T-helper 2 cell (primary cell): ENCODE measurements at regions not wholly inside any gene's neighbourhood (a gene's known extent, or its start where the extent isn't known, plus 50 kb on each side); places are given as distances from the start of the nearest gene placed in this dataset.

Source experiments
- DNase-seq, 5 experiments: peaks; one replicate each; pipeline versions ENCODE4 v3.0.0 to v3.0.0-alpha.2; 2012 to 2022

- DNase-seq: no peak
Measured at GRCh38 chr22:34847072-34847471, 218.9 kb upstream of the ISX start.

DNA sequence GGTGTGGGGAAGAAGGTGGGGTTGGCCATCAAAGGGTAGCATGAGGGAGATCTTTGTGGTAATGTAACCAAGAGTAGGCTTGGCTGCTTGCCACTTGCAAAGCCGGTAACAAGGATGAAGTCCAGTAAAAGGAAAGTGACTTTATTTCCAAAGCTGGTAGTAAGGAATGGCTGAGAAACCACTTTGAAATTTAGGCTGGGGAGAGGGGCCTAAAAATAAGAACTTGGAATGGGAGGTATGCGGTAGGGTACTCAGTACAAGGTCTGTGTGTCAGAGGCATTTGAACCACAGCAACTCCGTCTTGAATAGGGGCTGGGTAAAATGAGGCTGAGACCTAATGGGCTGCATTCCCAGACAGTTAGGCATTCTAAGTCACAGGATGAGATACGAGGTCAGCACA, 216.0 kb upstream of the ISX start:
- DNase-seq: no peak

- no peak for DNase-seq
Measured at GRCh38 chr22:34851918-34852662, 213.9 kb upstream of the ISX start.

DNA sequence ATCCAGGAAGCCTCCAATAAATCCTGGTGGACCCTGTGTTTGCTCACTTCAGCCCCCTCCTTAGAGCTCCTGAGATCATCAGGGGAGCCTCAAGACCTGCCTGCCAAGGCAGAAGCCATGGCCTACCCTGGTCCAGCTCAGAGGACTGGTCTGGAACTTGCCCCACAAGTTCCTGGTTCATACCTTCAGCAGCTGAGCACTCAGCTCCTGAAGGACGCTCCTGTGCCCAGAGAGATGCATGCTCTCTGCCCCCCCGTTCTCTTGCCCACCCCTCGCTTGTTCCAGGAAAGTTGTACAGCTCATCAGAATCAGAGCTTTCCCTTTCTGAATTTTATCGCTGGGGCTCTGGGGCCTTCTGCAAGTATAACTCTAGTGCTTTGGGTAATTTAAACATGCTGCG, 210.5 kb upstream of the ISX start:
- no peak for DNase-seq

DNA sequence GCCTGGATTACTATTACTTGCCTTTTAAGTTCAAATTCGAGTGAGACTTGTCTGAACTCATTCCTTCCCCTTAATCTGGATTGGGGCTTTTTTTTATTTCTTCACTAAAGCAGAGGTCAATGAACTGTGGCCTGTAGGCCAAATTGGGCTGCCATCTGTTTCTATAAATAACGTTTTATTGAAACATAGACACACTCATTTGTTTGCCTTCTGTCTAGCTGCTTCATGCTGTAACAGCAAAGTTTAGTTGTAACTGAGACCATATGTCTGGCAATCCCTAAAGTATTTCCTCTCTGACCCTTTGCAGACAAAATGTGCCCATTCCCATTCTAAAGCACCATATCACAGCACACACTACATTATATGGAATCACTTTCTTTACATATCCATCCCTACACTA, 207.9 kb upstream of the ISX start:
- DNase-seq: no peak

- DNase-seq: no peak
Measured at GRCh38 chr22:34861787-34862186, 204.2 kb upstream of the ISX start.

- no peak for DNase-seq
Measured at GRCh38 chr22:34866081-34866480, 199.9 kb upstream of the ISX start.

DNA sequence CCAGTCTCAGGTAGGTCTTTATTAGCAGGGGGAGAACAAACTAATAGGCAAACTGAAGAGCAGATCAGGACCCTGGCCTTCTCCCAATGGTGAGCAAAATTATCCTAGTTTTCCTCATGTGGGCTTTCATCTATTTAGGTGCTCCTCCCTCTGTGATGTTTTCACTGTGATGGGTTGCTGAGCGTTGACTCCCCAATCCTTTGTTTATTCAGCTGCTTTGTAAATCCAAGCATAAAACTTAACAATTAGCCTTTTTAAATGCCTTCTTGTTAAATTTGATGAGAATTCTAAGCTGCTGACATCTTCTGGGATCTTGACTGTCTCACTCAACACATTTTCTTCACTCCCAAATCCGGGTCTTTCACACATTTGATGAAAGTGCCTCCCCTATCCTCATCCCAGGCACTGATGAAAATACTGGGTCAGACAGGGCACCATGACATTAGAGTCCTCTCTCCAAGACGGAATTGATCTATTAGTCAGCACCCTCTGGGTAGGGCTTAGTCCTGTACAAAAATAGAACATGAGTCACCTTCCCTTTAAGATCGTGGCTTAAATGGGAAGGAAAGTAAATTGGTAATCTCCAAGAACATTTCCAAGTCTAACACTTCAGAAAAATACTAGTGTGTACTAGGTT, 199.3 kb upstream of the ISX start:
- DNase-seq: no peak

DNA sequence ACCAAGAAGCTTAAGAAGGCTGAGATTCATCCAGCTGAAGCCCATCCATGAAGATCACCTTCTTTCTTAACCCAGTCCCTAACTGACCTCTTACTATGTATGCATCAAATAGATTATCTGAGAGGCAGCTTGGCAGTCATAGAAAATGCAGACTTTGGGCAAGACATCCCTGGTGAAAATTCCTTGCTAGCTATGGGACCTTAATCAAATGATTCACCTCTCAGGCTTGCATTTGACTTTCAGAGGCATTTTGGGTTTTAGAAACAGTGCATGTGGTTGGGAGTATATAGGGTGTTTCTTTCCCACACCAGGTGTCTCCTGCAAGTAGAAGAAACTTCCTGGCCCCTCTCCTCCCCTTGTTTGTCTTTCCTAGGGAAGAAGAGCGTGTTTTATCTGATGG, 188.5 kb upstream of the ISX start:
- no peak for DNase-seq

GRCh38 chr22:34878171-34878570, 187.8 kb upstream of the ISX start:
- DNase-seq: no peak

GRCh38 chr22:34879001-34879400, 187.0 kb upstream of the ISX start:
- DNase-seq: no peak

DNA sequence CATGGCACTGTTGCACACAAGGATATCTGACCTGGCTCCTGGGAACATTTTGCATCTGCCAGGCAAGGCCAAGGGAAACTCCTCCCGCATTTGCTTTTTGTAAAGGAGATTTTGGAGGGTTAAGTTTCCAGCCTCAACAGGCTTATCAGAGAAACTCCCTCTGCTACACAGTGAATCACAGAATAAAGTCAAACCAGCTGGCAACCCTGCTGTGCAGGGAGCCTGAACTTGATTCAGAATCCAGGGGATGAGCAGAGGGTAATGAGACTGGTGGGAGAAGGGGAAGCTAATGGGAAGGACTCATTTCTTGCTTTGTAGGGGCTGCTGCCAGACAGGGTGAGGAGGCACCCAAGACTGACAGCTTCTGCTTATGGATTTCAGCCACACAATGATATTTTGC, 185.3 kb upstream of the ISX start:
- DNase-seq: no peak

GRCh38 chr22:34881453-34881852, 184.5 kb upstream of the ISX start:
- no peak for DNase-seq

- no peak for DNase-seq
Measured at GRCh38 chr22:34885852-34886251, 180.1 kb upstream of the ISX start.

DNA sequence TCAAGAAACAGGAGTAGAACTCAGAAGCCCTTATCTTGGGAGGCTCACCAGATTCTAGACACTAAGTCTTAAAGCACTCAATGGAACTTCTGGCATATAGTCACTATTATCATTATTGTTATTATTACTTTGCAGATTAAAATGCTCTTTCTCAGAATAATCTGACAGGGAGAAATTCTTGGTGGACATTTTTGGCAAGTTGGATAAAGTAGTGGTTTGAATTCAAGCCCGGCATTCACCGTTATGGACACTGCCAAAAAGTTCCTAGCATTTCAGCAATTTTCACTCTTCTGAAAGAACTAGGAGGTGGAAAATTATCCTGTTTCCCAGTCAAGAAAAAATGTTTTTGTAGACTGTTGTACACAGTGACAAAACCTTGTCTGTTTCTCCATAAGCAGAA, 179.6 kb upstream of the ISX start:
- no peak for DNase-seq

DNA sequence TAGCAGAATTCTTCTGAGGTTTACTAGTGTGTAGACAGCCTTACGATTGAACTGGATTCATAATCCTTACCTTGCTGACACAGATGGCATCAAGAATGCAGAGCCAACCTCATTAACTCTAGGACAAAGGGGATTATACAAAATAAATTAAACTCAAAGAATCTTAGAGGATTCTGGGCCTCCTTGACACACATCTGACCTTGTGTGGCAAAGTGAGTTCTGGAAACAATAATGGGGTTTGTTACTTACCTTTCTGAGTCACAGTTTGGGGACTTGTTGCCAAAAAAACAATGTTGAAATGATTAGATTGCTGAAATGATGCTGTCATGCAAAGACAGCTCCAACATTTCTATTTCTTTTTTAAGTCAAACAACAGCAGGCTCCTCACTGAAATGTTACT, 179.1 kb upstream of the ISX start:
- DNase-seq: no peak

DNA sequence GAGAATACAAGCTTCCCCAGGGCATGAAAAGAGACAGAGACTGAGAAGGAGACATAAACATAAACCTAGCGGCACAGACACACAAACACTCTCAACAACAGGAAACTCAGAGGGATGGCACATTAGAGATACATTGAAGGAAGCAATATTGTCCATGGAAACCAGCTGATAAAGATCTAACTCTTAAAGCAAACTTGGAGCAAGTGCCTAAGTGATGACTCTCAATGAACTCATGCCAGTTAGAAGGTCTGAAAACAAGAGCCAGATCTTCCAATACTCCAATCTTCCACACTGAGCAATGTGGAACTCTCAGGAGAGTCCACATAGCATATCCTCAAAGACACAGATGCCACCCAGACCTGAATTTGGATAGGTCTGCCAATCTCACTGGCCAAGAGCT, 168.8 kb upstream of the ISX start:
- DNase-seq: no peak

DNA sequence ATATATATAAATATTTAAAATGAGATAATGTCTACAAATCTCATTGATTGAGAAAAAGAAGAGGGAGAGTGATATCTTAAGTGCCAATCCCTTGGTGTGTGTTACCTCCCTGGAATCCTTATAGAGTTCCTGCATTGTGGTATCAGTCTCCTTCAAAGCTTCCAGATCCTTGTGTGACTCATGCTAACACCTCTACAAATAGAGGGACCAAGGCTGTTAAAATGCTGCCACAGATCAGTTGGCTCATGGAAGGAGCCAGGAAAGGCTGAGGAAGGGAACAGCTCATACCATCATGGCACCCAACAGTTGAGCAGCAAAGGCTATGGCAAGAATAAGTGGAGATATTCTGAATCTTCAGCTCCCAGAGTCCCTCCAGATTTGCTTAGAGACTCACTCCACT, 163.6 kb upstream of the ISX start:
- no peak for DNase-seq

DNA sequence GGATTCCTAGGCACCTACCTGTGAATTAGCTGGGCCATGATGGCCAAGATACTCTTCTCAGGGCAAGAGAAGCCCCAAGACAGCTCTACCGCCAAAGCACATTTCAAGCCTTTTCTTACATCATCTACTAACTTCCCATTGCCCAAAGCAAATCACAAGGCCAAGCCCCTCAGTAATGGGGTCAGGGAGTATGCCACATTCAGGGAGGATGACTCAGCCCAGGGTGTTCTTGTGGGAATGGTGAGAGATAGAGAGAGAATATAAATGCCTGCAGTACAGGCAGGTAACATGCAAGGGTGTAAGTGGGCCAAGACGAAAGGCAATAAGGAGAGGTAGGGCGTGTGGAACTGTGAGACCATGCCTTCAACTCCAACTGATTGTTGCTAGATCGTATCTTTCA, 162.5 kb upstream of the ISX start:
- DNase-seq: no peak

DNA sequence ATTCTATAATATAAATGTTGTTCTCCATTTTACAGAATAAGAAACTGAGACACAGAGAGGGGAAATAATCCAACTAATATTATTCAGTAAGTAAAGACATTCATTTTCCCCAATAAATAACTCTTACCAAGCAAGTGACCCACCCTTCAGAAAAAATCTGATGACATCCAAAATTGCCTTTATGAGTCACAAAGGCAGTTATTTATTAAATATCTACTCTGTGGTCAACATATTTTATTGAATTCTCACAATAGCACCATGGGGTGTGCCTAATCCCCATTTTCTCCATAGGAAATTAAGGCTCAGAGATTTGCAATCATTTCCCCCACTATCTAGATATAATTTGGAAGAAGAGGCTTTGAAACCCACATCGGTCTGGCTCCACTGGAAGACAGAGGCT, 161.5 kb upstream of the ISX start:
- no peak for DNase-seq

GRCh38 chr22:34913826-34914225, 152.1 kb upstream of the ISX start:
- no peak for DNase-seq

DNA sequence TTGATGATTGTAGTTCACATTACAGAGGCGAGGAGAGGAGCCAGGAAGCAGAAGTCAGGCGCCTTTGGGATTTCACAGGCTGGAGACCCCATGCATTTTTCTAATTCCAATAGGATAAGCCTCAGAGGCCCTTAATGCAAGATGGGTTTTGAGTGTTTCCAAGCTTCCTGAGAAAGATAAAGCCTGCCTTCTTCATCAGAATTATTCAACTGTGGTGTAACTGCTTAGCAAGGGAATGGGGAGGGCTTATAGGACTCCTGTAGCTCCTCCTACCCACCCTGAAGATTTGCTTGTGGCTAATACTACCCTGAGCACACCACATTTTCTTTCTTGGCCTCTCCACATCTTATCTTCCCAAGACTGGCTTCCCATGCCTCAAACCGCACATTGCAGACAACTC, 151.1 kb upstream of the ISX start:
- DNase-seq: no peak

DNA sequence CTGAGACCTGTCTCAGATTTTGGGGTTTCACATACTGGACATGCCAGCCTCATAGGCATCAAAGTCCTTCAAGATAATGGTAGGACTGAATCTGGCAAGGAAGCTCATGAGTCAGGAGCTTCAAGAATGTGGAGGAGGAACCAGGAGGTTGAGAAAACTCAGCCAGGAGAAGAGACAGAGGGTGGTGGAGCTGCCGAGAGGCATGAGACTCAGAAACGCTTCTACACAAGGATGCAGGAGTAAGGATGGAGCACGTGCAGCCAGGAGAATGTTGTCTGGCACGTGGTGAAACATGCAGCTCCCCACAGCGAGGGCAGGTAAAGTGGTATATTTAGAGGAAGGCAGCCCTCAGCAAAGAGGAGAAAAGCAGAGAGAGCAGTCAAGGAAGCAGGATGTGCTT, 148.7 kb upstream of the ISX start:
- no peak for DNase-seq

GRCh38 chr22:34931026-34931425, 134.9 kb upstream of the ISX start:
- DNase-seq: no peak

DNA sequence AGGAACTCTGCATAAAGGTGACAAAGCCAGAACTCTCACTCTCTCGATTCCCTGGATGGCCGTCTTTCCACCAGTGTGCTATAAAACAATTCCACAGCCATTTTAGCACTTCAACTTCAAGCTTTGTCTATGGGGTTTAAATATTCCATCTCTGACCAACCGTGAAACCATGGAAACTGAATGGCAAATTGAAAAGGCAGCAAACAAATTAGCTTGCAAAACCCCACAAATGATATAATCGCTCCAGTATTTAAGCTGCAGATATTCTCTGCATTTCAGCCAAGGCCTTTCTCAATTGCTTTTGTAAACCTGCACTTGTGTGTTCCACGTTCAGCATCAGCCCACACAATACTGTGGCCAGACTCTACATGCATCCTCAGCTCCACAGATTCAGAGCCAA, 131.7 kb upstream of the ISX start:
- no peak for DNase-seq
